NCI-H1436 (cell line): ENCODE measurements at regions not wholly inside any gene's neighbourhood (a gene's known extent, or its start where the extent isn't known, plus 50 kb on each side); places are given as distances from the start of the nearest gene placed in this dataset.
"Not testable (repeated sequence)": the region's sequence is repeated elsewhere in the genome, so short reads cannot be mapped to it uniquely, and the experiment has no call there.

Source experiments
- DNase-seq: peaks from one replicate; lab custom pipeline; 2025; lab: John Stamatoyannopoulos, UW

DNA sequence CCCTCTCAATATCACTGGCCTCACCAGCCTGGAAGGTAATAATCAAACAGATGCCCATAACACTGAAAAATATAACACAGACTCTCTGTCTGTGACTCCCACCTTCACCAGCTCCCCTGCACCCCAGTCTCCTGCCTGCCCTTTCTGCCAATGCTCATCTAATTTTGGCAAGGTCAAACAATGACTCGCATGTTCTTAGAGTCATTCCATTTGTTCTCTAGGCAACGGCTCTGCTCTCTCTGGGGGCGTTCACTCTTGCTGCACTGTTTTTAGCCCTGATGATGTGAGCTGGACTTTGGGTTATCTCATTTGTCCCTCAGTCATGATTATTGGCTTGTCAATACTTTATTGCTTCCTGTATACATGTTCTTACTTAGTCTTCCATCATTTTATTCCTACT lies 691.8 kb downstream of the FLRT2 start:
- DNase-seq, result no peak

DNA sequence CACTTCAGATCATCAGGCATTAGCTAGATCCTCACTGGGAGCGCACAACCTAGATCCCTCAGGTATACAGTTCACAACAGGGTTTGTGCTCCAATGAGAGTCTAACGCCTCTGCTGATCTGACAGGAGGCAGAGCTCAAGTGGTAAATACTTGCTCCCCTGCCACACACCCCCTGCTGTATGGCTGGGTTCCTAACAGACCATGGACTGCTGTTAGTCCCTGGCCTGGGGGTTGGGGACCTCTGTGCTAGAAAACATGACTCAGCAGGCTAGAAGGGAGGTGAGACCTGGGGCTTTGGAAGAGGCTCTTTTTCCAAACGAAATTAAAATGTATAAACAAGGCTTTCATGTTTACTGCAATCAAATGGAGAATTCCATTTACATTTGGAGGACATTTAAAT lies 691.1 kb downstream of the FLRT2 start:
- DNase-seq, result no peak

DNA sequence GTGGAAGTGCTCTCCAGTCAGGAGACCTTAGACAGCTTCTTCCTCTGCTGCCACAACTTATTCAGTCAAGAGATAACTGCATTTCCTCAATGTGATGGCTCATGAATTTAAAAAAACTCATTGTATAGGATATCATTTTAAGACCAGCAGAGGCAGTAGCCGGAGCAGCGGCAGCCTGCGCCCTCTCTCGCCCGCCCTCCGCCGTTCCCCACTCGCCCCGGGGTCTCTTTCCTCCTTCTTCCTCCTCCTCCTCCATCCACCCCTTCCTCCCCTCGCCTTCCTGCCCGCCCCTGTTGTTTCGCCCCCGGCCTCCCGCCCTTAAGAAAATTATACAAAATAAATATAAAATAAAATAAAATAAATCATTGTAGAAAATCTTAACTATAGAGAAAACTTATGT lies 687.6 kb downstream of the FLRT2 start:
- DNase-seq, result no peak

- DNase-seq, result no peak
Observed at GRCh38 chr14:86203843-86204242, 673.9 kb downstream of the FLRT2 start.

- DNase-seq, result no peak
Observed at GRCh38 chr14:86196471-86196870, 666.5 kb downstream of the FLRT2 start.

DNA sequence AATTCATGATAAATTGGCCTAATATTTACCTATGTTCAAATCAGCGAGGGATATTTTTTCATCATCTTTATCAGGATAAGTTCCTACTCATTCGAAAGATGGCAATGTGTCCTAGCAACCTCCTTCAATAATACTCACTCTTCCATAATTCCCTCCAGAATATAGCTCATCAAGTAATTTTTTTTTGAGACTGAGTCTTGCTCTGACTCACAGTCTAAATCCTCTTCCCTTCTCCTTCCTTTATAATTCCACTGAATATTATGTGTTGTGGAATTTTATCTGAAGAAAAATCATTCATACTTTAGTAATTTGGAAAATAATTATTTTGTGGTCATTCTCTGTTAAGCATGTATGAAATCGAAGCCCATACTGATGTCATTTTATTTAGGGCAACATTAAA lies 663.8 kb downstream of the FLRT2 start:
- no peak for DNase-seq

DNA sequence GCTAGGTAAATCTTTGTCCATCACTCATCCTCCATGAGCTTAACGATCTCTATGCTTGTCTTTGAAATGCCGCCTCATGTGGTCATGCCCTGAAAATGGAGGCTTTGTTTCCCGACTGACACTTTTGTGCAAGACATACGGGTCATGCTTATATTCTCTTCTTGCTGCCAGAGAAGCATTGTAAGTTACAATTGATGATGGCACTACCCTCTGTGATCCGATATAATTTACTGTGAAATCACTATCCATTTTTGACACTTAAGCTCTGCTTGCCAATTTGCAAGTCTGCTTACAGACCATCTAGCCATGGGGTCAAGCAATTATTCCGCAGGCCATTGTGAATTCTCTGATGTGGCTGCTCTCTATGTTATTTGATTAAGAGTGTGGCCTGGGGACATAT lies 650.0 kb downstream of the FLRT2 start:
- DNase-seq, result no peak

- no peak for DNase-seq
Observed at GRCh38 chr14:86168371-86168770, 638.4 kb downstream of the FLRT2 start.

GRCh38 chr14:86166541-86166940 lies 636.6 kb downstream of the FLRT2 start:
- no peak for DNase-seq

DNA sequence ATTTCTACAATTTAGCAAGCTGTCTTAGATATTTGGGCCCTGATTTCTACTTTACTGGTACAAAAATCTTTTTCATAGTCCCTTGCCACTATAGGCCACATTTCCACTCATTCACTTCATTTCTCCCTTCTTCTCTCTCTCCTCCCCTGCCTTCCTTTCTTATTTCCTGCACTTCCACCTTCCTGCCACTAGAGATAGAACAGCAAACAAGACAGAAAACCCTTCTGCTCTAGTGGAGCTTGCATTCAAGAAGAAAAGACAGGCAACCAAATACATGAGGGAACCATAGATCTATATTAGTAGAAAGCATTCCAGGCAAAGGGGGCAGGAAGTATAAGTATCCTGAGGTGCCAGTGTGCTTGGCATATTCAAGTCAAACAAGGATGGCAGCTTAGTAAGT lies 623.5 kb downstream of the FLRT2 start:
- DNase-seq, result no peak

- DNase-seq, result no peak
Observed at GRCh38 chr14:86143248-86143647, 613.3 kb downstream of the FLRT2 start.

DNA sequence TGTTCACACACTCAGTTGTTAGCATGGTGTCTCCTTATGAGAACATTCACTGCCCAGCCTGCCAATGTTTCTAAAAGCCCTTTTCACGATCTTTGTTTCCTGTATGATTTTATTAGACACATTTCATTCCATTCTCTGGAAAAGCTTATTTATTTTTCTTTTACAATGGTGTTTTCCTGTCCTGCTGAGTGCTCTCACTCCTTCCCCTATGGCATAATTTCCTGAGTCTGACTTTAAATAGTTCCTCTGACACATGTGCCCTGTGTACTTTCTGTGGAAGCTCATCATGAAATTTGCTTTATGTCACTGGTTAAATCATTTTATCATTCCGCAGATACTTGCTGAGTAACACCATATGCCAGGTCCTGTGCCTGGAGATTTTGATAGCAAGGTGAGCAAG lies 612.0 kb downstream of the FLRT2 start:
- no peak for DNase-seq

DNA sequence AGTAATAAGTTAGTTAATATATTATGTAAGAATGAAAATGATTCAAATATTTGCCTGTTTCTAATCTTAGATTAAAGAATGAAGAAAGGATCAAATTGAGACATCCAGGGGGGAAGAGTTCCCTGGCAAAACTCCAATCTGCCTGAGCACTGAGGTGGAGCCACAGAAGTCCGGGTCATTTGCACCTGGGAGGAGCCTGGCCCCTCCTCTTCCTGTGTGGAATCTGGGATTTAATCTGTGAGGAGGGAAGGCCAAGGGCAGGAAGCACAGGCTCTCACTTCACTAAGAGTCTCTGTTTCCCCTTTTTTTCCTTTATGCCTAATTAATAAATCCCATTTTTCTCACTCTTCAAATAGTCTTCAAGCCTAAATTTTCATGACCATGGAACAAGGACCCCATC lies 599.5 kb downstream of the FLRT2 start:
- DNase-seq, result no peak

- no peak for DNase-seq
Observed at GRCh38 chr14:86124328-86124727, 594.4 kb downstream of the FLRT2 start.

DNA sequence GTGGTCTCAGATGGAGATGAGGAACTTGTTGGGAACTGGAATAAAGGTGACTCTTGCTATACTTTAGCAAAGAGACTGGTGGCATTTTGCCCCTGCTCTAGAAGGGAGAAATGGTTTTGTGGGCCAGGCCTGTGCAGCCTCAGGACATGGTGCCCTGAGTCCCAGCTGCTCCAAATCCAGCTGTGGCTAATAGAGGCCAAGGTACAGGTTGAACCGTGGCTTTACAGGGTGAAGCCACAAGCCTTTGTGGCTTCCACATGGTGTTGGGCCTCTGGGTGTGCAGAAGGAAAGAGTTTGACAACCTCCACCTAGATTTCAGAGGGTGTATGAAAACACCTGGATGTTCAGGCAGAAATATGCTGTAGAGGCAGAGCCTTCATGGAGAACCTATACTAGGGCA lies 586.0 kb downstream of the FLRT2 start:
- no peak for DNase-seq

- DNase-seq, result not testable (repeated sequence)
Observed at GRCh38 chr14:86110871-86111270, 580.9 kb downstream of the FLRT2 start.

DNA sequence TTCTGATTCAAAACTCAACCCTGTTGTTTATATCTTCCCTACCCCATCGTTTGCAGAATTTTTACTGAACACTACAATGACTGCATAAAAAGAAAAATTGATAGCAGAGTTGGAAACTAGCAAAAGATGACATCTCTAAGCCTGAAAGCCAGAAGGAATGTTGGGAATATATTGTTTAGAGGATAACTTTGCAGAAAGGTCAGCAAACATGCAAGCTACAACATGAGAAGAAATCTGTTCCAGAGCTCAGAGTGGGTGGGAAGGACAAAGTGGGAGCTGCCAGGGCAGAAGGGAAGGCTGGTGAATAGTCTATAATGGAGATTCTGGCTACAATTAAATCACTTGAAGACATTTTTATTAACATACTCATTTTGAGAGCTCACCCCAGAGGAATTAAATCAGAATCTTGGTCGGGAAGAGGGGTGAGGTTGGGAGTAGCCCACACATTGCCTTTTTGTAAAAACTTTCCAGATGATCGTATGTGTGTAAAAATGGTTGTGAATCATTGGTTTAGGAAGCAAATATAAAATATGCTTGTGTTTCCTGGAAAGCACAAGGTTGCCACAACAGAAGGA lies 574.8 kb downstream of the FLRT2 start:
- no peak for DNase-seq

DNA sequence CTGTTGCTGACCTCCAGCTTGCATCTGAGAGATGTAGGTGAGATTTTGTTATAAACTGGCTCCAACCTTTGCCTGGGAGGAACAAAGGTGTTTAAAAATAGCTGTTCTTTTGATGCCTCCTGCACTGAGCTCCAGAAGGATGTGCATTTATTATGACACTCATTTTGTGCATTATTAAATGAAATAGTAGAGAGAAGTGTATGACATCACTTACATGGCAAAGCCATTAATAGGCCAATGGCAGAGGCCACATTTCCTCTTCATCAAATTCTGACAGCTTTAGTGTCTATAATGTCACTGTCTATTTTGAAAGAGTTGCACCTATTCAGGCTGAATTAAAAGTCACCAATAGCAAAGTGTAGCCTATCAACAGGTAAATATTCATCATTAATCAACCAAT lies 564.6 kb downstream of the FLRT2 start:
- no peak for DNase-seq

DNA sequence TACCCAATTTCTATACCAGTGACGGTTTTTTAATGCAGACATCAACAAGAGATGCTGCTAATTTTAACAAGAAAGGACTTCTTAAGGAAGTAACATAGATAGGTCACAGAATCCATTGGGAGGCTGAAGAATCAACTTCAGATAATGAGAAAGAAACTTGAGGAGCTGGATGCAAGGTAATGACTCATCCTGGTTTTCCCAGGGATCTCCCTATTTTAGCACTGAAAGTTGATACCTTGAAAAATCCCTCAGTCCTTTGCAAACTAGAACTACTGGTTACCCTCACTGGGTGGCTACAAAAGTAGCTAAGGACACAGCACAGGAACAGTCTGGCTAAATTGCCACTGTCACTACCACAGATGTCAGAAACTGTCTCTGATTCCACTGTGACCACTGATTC lies 561.9 kb downstream of the FLRT2 start:
- DNase-seq, result no peak

GRCh38 chr14:86088156-86088555 lies 558.2 kb downstream of the FLRT2 start:
- no peak for DNase-seq

DNA sequence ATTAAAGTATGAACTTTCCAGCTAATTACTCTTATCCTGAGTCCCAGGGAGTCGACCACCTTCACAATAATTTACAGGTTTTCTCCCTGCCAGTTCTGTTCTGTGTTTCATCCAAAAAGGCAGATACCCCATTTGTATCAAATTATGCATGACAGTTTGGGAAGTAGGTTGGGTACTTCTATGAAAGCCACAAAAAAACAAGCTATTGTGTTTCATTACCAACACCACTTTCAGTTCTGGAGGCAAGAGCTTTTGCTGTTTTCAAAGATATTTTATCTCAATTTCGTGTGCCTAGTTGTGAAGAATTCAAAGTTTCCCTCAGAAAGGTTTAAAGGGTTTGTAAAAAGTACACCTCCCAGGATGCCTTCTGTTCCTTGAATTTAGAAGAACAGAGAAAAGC lies 557.4 kb downstream of the FLRT2 start:
- DNase-seq, result no peak

GRCh38 chr14:86086962-86087361 lies 557.0 kb downstream of the FLRT2 start:
- no peak for DNase-seq

DNA sequence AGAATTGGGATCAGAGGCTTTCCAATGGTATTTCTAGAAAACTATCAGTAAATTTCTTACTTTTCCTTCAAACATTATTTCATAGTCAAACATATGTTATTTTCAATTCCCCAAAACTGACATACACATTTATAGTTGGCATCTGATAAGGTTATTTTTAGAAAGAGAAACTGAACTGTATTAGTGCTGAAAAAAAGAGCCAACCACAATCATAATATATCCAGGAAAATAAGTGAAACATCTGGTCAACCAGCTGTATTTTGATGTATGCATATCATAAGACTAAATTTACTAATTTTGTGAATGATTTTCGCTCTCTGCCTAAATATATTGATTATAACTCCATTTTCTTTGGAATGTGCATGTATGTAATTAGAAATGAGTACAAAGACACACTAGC lies 554.2 kb downstream of the FLRT2 start:
- no peak for DNase-seq

DNA sequence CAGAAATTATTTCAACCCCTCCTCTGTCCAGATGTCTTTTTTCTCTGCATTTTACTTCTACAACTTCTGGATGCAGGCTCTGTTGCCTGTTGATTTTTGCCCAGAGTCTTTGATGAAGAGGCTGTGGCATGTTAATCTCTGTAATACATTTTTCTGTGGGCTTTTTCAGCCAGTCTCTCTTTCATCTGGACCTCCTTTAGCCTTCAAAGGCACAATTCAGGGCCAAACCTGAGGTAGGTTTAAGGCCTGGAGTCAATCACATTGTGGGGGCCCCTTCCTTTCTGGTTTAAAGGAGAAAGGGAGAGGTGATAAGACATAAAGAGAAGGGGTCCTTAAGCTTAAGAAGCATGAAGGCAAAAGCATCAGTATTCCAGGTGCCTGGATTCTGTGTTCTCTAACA lies 553.7 kb downstream of the FLRT2 start:
- DNase-seq, result no peak
